ENCODE measurements at regions not wholly inside any gene's neighbourhood (a gene's known extent, or its start where the extent isn't known, plus 50 kb on each side); places are given as distances from the start of the nearest gene placed in this dataset.

GRCh38 chr5:120103495-120103894, 360.6 kb upstream of the PRR16 start:
- Histone ChIP-seq H4K20me1 (ENCODE audit: control insufficient read depth, extremely low read depth, insufficient read depth, low read length) (no peaks in the 10 kb centered on the region), H3K36me3 (ENCODE audit: control insufficient read depth in 2 of 2, extremely low read depth in 1 of 2, insufficient read depth in 2 of 2, low read length in 2 of 2) (no peaks in the 10 kb centered on the region), H3K79me2 (ENCODE audit: control insufficient read depth, insufficient read depth, low read length) (no peaks in the 10 kb centered on the region), H2AFZ (ENCODE audit: control insufficient read depth, low read length) (no peak overlapping the region), H3K9me3 (ENCODE audit: control insufficient read depth, low read depth, low read length) (no peaks in the 10 kb centered on the region), H3K4me3 (ENCODE audit: control insufficient read depth in 2 of 3, extremely low read depth in 1 of 3, insufficient read depth in 2 of 3, low read depth in 1 of 3, low read length in 3 of 3) (no peak overlapping the region), H3K27me3 (ENCODE audit: control insufficient read depth, extremely low read depth, insufficient read depth, low read length) (no peaks in the 10 kb centered on the region), H3K27ac (ENCODE audit: control insufficient read depth, insufficient read depth, low read length) (no peak overlapping the region), H3K4me2 (ENCODE audit: control insufficient read depth, extremely low read depth, insufficient read depth, low read depth, low read length) (no peak overlapping the region), H3K9ac (ENCODE audit: control insufficient read depth, extremely low read depth, insufficient read depth, low read length) (no peak overlapping the region), H3K9me1 (ENCODE audit: control insufficient read depth, extremely low read depth, insufficient read depth, low read length) (no peaks in the 10 kb centered on the region), H3K4me1 (ENCODE audit: control insufficient read depth, extremely low read depth, insufficient read depth, low read length) (no peaks in the 10 kb centered on the region)
- FAIRE-seq: no peak
- DNase-seq (ENCODE audit: low read depth, low spot score): no peak
- dilution Hi-C loops (cut with MboI; ENCODE audit: extremely low pct_ligation_motif_present, low sequenced_read_pairs): no loop called here
- TF ChIP-seq CTCF (optimal IDR thresholded peaks at IDR 0.05 in 1 of 3, IDR thresholded peaks at IDR 0.05 in 1 of 3, conservative IDR thresholded peaks at IDR 0.05 in 1 of 3; ENCODE audit: extremely low read depth in 1 of 3, insufficient read depth in 2 of 3, low read length in 3 of 3) (no peak), EZH2 (IDR thresholded peaks at IDR 0.05; ENCODE audit: low read length) (no peak)

GRCh38 chr5:120106912-120107525, 357.1 kb upstream of the PRR16 start:
- Histone ChIP-seq H3K9me3 (ENCODE audit: control insufficient read depth, low read depth, low read length) (no peaks in the 10 kb centered on the region), H3K4me2 (ENCODE audit: control insufficient read depth, extremely low read depth, insufficient read depth, low read depth, low read length) (no peak overlapping the region), H3K27me3 (ENCODE audit: control insufficient read depth, extremely low read depth, insufficient read depth, low read length) (no peaks in the 10 kb centered on the region), H3K4me3 (ENCODE audit: control insufficient read depth in 2 of 3, extremely low read depth in 1 of 3, insufficient read depth in 2 of 3, low read depth in 1 of 3, low read length in 3 of 3) (no peak overlapping the region), H2AFZ (ENCODE audit: control insufficient read depth, low read length) (no peak overlapping the region), H4K20me1 (ENCODE audit: control insufficient read depth, extremely low read depth, insufficient read depth, low read length) (no peaks in the 10 kb centered on the region), H3K4me1 (ENCODE audit: control insufficient read depth, extremely low read depth, insufficient read depth, low read length) (no peaks in the 10 kb centered on the region), H3K9ac (ENCODE audit: control insufficient read depth, extremely low read depth, insufficient read depth, low read length) (no peak overlapping the region), H3K9me1 (ENCODE audit: control insufficient read depth, extremely low read depth, insufficient read depth, low read length) (no peaks in the 10 kb centered on the region), H3K79me2 (ENCODE audit: control insufficient read depth, insufficient read depth, low read length) (no peaks in the 10 kb centered on the region), H3K36me3 (ENCODE audit: control insufficient read depth in 2 of 2, extremely low read depth in 1 of 2, insufficient read depth in 2 of 2, low read length in 2 of 2) (no peaks in the 10 kb centered on the region), H3K27ac (ENCODE audit: control insufficient read depth, insufficient read depth, low read length) (no peak overlapping the region)
- dilution Hi-C loops (cut with MboI; ENCODE audit: extremely low pct_ligation_motif_present, low sequenced_read_pairs): no loop called here
- no peak for TF ChIP-seq EZH2 (IDR thresholded peaks at IDR 0.05; ENCODE audit: low read length)
- no peak for TF ChIP-seq CTCF (optimal IDR thresholded peaks at IDR 0.05 in 1 of 3, IDR thresholded peaks at IDR 0.05 in 1 of 3, conservative IDR thresholded peaks at IDR 0.05 in 1 of 3; ENCODE audit: extremely low read depth in 1 of 3, insufficient read depth in 2 of 3, low read length in 3 of 3)
- FAIRE-seq (no peak), DNase-seq (ENCODE audit: low read depth, low spot score) (no peak)
